Activated CD4-positive, alpha-beta memory T cell treated with anti-CD3 and anti-CD28 coated beads for 36 hours (primary cell): ENCODE measurements at regions not wholly inside any gene's neighbourhood (a gene's known extent, or its start where the extent isn't known, plus 50 kb on each side); places are given as distances from the start of the nearest gene placed in this dataset.

Experiments
- CTCF ChIA-PET: fragments of 350-600 bp; sonication (Branson Sonifier 250); formaldehyde crosslinking; loops from one replicate; lab custom pipeline; 2021; ENCODE audit warnings: antibody characterized with exemption, inconsistent platforms; lab: Charles Lee
- POLR2A ChIA-PET: fragments of 350-600 bp; sonication (Branson Sonifier 250); formaldehyde crosslinking; loops from one replicate; lab custom pipeline; 2021; ENCODE audit warnings: antibody characterized with exemption; lab: Charles Lee
- DNase-seq: peaks from one replicate; pipeline ENCODE4 v3.0.0-alpha.2; 2020
- H3K27ac Mint-ChIP-seq: one replicate; pipeline ENCODE4 v1.8.0; 2021; ENCODE audit warnings: mixed read lengths
- H3K27me3 Mint-ChIP-seq: one replicate; pipeline ENCODE4 v1.8.0; 2021; ENCODE audit warnings: mixed read lengths
- H3K36me3 Mint-ChIP-seq: one replicate; pipeline ENCODE4 v1.8.0; 2021; ENCODE audit warnings: mixed read lengths
- H3K4me1 Mint-ChIP-seq: one replicate; pipeline ENCODE4 v1.8.0; 2021; ENCODE audit warnings: low read depth, mixed read lengths
- H3K4me3 Mint-ChIP-seq: one replicate; pipeline ENCODE4 v1.8.0; 2021; ENCODE audit warnings: mild to moderate bottlenecking, mixed read lengths
- H3K9me3 Mint-ChIP-seq: one replicate; pipeline ENCODE4 v1.8.0; 2021; ENCODE audit warnings: mixed read lengths
- intact Hi-C: fragments of 100-400 bp; cut with micrococcal nuclease; formaldehyde crosslinking; loops from one replicate; pipeline ENCODE4 v1.15.1; 2023

DNA sequence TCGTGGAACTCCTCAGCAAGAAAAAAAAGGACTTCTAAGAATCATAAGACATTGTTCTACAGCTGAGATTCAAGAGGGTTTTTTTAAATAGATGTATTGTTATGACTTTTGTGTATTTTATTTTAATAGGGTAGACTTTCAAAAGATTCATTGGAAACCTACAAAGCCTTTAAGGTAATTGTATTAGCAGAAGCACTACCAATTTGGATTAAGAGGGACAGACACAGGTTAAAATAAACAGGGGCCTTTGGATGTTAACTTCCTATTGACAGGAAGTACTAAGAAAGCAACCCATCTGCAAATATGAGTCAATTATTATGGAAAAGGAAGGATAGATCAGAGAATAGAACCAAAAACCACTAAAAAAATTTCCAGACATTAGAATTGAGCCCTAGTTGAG is 153.5 kb downstream of the HDGFL1 start:
- Mint-ChIP-seq H3K9me3 (peaks cover 15% of the 10 kb centered on the region), H3K27ac (no peak overlapping the region), H3K36me3 (no peaks in the 10 kb centered on the region), H3K27me3 (no peaks in the 10 kb centered on the region), H3K4me1 (no peaks in the 10 kb centered on the region), H3K4me3 (no peak overlapping the region)
- no peak for DNase-seq
- CTCF ChIA-PET, result no interaction called here
- POLR2A ChIA-PET, result no interaction called here
- intact Hi-C loops, result no loop called here

DNA sequence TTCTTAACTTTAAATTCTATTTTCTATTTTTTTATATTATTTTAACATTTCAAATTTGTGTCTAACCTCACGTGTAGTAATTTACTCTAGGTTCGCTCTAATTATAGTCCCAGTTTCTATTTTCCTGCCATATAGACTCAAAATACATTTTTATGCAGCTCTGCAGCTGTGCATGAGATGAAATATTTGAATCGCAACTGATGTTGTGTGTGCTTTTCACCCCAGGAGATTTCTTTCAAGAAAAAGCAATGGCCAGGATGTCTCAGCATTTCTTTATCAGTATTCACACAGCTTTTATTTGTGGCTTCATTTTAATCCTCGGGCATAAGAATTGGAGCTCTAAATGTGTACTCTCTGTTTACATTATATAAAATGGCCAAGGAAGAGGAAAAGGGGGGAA is 157.6 kb downstream of the HDGFL1 start:
- CTCF ChIA-PET, result no interaction called here

DNA sequence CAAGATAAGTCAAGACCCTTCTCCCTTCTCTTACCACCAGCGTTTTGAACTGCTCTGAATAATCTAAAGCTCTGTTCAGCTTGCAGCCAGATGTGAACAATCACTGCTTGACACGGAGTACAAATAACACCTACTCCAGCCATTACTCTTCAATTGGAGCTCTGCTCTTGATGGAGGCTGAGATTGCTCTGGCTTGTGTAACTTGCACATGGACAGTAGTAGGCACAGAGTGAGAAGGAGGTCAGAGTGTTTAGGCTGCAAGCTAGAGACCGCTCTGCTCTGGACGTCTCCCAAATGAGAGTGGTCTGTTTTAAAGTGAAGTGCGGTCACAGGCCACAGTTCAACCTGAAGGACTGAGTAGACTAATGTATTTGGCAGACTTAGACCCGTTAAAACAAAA is 158.3 kb downstream of the HDGFL1 start:
- intact Hi-C loops, result no loop called here
- no peak for DNase-seq
- H3K27me3 Mint-ChIP-seq, result no peaks in the 10 kb centered on the region
- no peak overlapping the region for H3K27ac Mint-ChIP-seq
- H3K9me3 Mint-ChIP-seq, result peaks cover 18% of the 10 kb centered on the region
- no peak overlapping the region for H3K4me3 Mint-ChIP-seq
- ChIA-PET POLR2A (no interaction called here), CTCF (no interaction called here)
- no peaks in the 10 kb centered on the region for H3K36me3 Mint-ChIP-seq
- no peaks in the 10 kb centered on the region for H3K4me1 Mint-ChIP-seq

More for the DNA sequence above, 157.6 kb downstream of the HDGFL1 start:
- POLR2A ChIA-PET, result no interaction called here
- Mint-ChIP-seq H3K4me3 (no peak overlapping the region), H3K36me3 (no peaks in the 10 kb centered on the region), H3K4me1 (no peaks in the 10 kb centered on the region), H3K9me3 (peaks cover 15% of the 10 kb centered on the region), H3K27me3 (no peaks in the 10 kb centered on the region), H3K27ac (no peak overlapping the region)
- no peak for DNase-seq
- intact Hi-C loops, result no loop called here

DNA sequence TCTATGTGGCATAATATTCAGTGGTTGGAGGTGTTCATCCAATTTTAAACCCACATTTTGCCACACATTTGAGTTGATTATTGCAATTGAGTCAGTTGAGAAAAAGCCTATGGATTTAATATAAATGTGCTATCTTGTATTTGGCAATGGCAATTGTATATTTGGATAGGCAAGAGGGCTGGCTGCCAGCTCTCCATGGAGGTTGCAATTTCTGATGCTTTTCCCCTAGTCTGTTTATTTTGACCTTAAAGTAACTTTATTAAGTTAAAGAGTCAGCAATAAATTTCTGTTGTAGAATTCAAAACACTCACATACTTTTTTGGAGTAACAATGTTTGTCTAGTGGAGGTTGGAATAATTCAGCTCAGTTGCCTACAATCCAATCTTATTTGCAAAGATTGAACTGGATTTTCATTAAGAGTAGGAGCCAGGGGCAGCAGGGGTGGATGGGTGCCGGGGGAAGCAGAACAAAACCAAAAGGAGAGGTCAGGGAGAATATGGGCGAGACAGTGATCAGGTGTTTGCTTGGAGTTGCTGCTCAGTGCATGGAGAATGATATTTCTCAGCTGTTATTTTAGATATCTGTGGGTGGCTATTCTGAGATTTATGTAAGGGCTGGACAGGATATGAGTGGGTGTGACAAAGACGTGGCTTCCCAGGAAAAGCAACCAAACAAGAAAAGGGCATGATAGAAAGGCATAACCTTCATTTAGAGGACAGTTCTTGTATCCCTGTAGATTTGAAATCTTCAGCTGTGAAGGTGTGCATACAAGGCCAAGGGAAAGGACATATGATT is 163.0 kb downstream of the HDGFL1 start:
- H3K36me3 Mint-ChIP-seq, result no peaks in the 10 kb centered on the region
- no peak overlapping the region for H3K27ac Mint-ChIP-seq
- no peak for DNase-seq
- intact Hi-C loops, result no loop called here
- H3K27me3 Mint-ChIP-seq, result no peaks in the 10 kb centered on the region
- H3K9me3 Mint-ChIP-seq, result peaks cover 6% of the 10 kb centered on the region
- no peak overlapping the region for H3K4me3 Mint-ChIP-seq
- ChIA-PET POLR2A (no interaction called here), CTCF (no interaction called here)
- H3K4me1 Mint-ChIP-seq, result no peaks in the 10 kb centered on the region

DNA sequence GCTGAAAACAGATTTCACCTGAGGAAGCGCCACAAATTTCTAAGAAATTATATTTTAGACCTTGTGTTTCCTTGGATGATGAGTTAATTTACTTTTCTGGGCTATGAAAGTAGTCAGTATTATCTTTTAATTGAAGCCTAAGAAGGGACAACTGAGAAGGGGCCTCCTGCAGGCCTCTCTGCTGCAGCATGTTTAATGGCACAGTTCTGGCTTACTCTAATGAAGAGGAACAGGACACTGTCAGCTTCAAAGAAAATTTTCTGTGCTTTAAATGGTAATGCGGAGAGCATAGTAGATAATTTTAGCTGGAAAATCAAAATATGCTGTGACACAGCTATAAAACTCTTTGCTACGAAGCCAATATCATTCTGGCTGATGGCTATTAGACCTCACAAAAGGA is 167.4 kb downstream of the HDGFL1 start:
- ChIA-PET CTCF (no interaction called here), POLR2A (no interaction called here)
- no peak overlapping the region for H3K27ac Mint-ChIP-seq

DNA sequence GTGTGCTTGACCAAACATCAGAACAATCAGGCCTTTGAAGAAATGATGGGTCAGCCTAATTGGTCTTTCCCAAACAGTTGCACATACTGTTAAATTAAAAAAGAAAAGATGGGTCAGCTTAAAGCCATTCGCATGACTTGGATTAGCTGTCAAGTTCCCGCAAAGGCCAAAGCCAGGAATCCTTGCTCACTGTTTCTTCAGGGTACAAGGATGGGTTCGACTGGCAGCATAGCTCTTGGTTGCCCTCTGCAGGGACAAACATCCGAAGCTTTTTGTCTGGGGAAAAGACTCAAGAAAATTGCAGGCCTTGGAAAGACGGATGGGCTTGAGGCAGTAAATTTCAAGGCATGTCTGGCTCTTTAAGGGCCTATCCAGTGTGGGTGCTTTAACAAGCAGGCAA is 168.0 kb downstream of the HDGFL1 start:
- Mint-ChIP-seq H3K27me3 (no peaks in the 10 kb centered on the region), H3K36me3 (no peaks in the 10 kb centered on the region), H3K27ac (no peak overlapping the region), H3K4me1 (no peaks in the 10 kb centered on the region), H3K9me3 (peaks cover 8% of the 10 kb centered on the region), H3K4me3 (no peak overlapping the region)
- DNase-seq, result no peak
- ChIA-PET CTCF (interaction anchor here (0.6 kb wide), 1 partner anchor 690 kb away, joined by 5 read pairs; no protein-coding TSS in a partner anchor), POLR2A (no interaction called here)
- intact Hi-C loops, result no loop called here

More for the DNA sequence above, 167.4 kb downstream of the HDGFL1 start:
- no peak for DNase-seq
- Mint-ChIP-seq H3K4me1 (no peaks in the 10 kb centered on the region), H3K9me3 (peaks cover 6% of the 10 kb centered on the region), H3K4me3 (no peak overlapping the region), H3K36me3 (no peaks in the 10 kb centered on the region), H3K27me3 (no peaks in the 10 kb centered on the region)
- intact Hi-C loops, result no loop called here

DNA sequence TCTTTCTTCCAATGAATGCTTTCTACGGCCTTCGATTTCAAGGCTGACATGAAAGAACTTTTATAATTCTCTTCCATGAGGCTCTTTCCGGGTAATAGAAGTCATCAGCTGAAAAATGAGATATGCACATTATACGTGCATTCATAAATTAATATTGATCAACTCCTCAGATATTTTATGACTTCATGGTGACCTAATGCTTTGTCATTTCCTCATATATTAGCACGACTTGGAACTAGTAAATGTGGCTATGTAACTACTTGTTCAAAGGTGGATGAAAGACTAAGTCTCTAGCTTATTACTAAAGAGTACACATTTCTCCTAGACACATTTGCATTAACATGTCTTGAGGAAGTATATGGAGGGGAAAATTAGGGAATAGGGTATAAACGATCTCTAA is 168.8 kb downstream of the HDGFL1 start:
- intact Hi-C loops, result no loop called here
- no peaks in the 10 kb centered on the region for H3K4me1 Mint-ChIP-seq
- DNase-seq, result no peak
- no peak overlapping the region for H3K27ac Mint-ChIP-seq
- ChIA-PET POLR2A (no interaction called here), CTCF (no interaction called here)
- H3K9me3 Mint-ChIP-seq, result peaks cover 3% of the 10 kb centered on the region
- H3K36me3 Mint-ChIP-seq, result no peaks in the 10 kb centered on the region
- no peak overlapping the region for H3K4me3 Mint-ChIP-seq
- H3K27me3 Mint-ChIP-seq, result no peaks in the 10 kb centered on the region

DNA sequence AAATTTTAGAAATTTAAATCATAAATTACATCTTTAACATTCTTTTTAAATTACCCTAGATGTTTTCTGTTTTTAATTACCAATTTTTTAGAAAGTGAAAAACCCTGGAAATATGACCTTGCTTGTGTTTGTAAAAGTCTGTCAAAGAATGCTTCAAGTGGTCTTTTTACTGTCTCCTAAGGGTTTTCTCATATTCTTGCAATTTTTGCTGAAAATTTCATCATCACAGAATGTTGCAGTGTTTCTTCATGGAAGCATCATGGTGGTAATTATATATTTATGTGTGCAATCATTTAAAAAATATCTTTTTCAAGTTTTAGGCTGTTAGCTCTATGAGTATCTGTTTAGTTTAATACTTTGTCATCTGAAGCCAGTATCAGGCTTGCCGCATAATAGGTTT is 178.2 kb downstream of the HDGFL1 start:
- Mint-ChIP-seq H3K9me3 (no peaks in the 10 kb centered on the region), H3K27me3 (no peaks in the 10 kb centered on the region), H3K4me3 (no peak overlapping the region), H3K4me1 (no peaks in the 10 kb centered on the region), H3K36me3 (no peaks in the 10 kb centered on the region), H3K27ac (no peak overlapping the region)
- POLR2A ChIA-PET, result no interaction called here
- CTCF ChIA-PET, result no interaction called here
- DNase-seq, result no peak
- intact Hi-C loops, result no loop called here

DNA sequence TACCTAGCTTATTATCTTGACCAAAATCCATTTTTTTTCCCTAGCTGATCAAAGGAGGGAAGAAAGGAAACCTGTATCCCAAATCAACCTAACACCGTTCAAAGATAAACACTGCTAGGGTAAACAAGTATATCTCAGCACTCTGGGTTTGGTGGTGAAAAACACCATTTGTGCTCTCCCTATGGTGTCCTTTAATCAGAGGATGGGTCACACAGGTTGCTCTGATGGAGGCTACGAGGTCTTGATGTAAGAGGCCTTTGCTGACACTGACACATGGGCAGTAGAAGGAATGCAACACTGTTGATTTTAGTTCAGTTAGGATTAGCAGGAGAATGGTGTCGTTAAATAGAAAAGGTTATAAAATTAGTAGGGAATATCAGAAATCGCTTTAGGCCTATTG is 179.3 kb downstream of the HDGFL1 start:
- no peak overlapping the region for H3K4me3 Mint-ChIP-seq
- no peaks in the 10 kb centered on the region for H3K27me3 Mint-ChIP-seq
- no peaks in the 10 kb centered on the region for H3K9me3 Mint-ChIP-seq
- DNase-seq, result no peak
- H3K36me3 Mint-ChIP-seq, result no peaks in the 10 kb centered on the region
- intact Hi-C loops, result no loop called here
- POLR2A ChIA-PET, result no interaction called here
- no peaks in the 10 kb centered on the region for H3K4me1 Mint-ChIP-seq
- H3K27ac Mint-ChIP-seq, result no peak overlapping the region
- CTCF ChIA-PET, result no interaction called here

DNA sequence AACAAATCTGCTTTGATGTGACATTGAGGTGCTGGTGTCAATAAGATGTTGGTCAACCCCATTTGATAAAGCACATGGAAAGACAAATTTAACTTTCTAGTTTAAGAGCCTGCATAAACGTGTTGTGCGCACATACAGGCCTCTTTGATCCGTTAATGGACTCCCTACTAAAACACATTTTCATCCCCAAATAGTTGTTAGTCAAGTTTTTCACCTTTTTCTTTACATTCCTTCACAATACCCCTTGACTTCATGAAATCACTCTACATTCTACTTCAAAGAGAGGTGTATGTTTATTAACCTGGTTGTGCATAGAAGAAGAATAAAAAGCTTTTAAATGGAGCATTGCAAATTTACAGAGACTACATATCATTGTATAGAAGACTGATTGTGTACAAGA is 180.3 kb downstream of the HDGFL1 start:
- intact Hi-C loops, result no loop called here
- H3K27me3 Mint-ChIP-seq, result no peaks in the 10 kb centered on the region
- DNase-seq, result no peak
- H3K9me3 Mint-ChIP-seq, result no peaks in the 10 kb centered on the region
- H3K27ac Mint-ChIP-seq, result no peak overlapping the region
- no peaks in the 10 kb centered on the region for H3K4me1 Mint-ChIP-seq
- CTCF ChIA-PET, result no interaction called here
- no peaks in the 10 kb centered on the region for H3K36me3 Mint-ChIP-seq
- H3K4me3 Mint-ChIP-seq, result no peak overlapping the region
- POLR2A ChIA-PET, result no interaction called here

DNA sequence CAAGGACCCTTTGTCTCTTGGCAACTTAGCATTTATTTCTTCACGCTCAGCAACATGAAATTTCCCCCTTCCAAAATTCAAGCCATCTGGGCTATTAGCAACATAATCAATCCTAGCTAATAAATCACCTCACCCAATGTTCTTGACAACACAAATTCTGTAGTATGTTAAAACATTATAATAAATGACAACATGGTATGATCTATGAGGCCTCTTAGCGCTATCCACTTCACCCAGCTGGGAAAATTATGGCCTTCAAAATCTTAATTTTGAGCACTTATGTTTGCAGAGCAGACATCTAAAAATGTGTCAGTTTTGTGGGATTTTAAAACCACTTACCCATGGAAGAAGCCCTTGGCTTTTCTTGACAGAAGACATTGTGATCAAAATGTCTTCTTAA is 181.9 kb downstream of the HDGFL1 start:
- intact Hi-C loops, result no loop called here
- H3K4me3 Mint-ChIP-seq, result no peak overlapping the region
- ChIA-PET POLR2A (no interaction called here), CTCF (no interaction called here)
- no peak for DNase-seq
- no peaks in the 10 kb centered on the region for H3K9me3 Mint-ChIP-seq
- H3K36me3 Mint-ChIP-seq, result no peaks in the 10 kb centered on the region
- no peak overlapping the region for H3K27ac Mint-ChIP-seq
- H3K27me3 Mint-ChIP-seq, result no peaks in the 10 kb centered on the region
- H3K4me1 Mint-ChIP-seq, result no peaks in the 10 kb centered on the region

DNA sequence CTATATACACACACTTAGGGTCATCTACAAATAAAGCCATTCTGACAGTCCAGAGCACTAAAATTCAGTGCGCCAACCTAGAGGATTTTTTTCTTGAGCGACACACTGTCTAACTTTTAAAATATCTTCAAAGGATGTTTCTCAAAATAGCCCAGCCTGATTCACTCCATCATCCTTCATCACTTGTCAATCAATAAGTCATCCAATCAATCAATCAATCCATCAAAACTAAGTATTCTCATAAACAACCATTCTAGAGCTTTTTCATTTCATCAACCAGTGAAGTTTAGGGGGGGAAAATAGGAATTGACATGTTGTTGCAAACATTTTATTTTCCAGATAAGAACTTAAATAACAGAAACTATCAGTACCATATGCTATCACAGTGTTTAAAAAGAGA is 183.2 kb downstream of the HDGFL1 start:
- no peak for DNase-seq
- Mint-ChIP-seq H3K36me3 (no peaks in the 10 kb centered on the region), H3K4me3 (no peak overlapping the region), H3K27me3 (no peaks in the 10 kb centered on the region), H3K9me3 (no peaks in the 10 kb centered on the region), H3K27ac (no peak overlapping the region), H3K4me1 (no peaks in the 10 kb centered on the region)
- ChIA-PET POLR2A (no interaction called here), CTCF (no interaction called here)
- intact Hi-C loops, result no loop called here

DNA sequence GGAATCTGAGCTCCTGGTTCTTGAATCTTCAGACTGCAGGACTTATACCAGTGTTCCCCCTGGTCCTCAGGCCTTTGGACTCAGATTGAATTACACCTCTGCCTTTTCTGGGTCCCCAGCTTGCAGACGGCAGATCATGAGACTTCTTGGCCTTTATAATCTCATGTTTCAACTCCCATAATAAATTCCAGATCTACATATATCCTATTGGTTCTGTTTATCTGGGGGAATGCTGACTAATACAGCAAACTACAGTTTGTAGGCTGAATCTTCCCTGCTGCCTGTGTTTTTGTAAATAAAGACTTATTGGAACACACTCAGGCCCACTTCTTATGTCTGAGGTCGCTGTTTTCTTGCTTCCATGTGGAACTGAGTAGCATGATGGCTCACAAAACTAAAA is 184.7 kb downstream of the HDGFL1 start:
- intact Hi-C loops, result no loop called here
- ChIA-PET POLR2A (no interaction called here), CTCF (no interaction called here)
- no peak overlapping the region for H3K4me3 Mint-ChIP-seq
- H3K36me3 Mint-ChIP-seq, result no peaks in the 10 kb centered on the region
- H3K4me1 Mint-ChIP-seq, result no peaks in the 10 kb centered on the region
- no peaks in the 10 kb centered on the region for H3K9me3 Mint-ChIP-seq
- DNase-seq, result no peak
- no peak overlapping the region for H3K27ac Mint-ChIP-seq
- H3K27me3 Mint-ChIP-seq, result no peaks in the 10 kb centered on the region
